GM19455 (cell line): ENCODE measurements at regions not wholly inside any gene's neighbourhood (a gene's known extent, or its start where the extent isn't known, plus 50 kb on each side); places are given as distances from the start of the nearest gene placed in this dataset.
"Not testable (repeated sequence)": the region's sequence is repeated elsewhere in the genome, so short reads cannot be mapped to it uniquely, and the experiment has no call there.

Experiments
- ATAC-seq: cut with Tn5 transposase; IDR thresholded peaks from one replicate; pipeline ENCODE4 v1.9.1; 2021; ENCODE audit not compliant: unreplicated experiment

GRCh38 chr5:12204761-12205160 lies 300.5 kb upstream of the CTNND2 start:
- ATAC-seq = no peak

GRCh38 chr5:12193536-12193935 lies 289.3 kb upstream of the CTNND2 start:
- ATAC-seq = no peak

- no peak for ATAC-seq
These were observed 278.8 kb upstream of the CTNND2 start for GRCh38 chr5:12183003-12183402.

DNA sequence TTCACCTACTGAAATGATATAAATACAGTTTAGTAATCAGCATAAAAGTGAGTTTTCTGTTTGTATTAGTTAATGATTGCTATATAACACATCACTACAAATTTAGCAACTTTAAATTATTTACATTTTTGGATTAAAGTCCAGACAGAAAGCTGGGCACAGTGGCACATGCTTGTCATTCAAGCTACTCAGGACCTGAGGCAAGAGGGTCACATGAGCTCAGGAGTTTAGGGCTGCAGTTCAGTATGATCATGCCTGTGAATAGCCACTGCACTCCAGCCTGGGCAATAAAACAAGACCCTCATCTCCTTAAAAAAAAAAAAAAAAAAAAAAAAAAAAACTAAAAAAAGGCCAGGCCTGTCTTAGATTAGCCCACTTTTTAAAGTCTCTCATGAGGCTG lies 273.6 kb upstream of the CTNND2 start:
- no peak for ATAC-seq

DNA sequence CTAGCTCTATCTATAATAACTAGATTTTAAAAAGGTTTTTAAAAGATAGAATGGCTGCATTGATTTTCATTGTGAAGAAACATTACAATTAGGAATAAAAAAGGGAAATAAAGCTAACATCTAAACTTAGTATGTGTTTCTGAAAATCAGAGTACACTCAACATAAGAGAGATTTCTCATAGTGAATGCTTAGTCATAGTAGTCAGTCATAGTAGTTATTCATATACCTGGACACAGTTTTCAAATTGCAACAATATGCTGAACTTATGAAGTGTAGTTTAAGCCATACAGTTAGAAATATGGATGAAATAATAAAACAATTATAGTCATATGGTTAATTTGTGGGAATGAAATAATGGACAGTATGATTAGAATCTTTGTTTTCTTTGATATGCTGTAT lies 273.0 kb upstream of the CTNND2 start:
- no peak for ATAC-seq

GRCh38 chr5:12175914-12176585 lies 271.8 kb upstream of the CTNND2 start:
- no peak for ATAC-seq

GRCh38 chr5:12174734-12175133 lies 270.5 kb upstream of the CTNND2 start:
- ATAC-seq = no peak

GRCh38 chr5:12169536-12169935 lies 265.3 kb upstream of the CTNND2 start:
- ATAC-seq = no peak

DNA sequence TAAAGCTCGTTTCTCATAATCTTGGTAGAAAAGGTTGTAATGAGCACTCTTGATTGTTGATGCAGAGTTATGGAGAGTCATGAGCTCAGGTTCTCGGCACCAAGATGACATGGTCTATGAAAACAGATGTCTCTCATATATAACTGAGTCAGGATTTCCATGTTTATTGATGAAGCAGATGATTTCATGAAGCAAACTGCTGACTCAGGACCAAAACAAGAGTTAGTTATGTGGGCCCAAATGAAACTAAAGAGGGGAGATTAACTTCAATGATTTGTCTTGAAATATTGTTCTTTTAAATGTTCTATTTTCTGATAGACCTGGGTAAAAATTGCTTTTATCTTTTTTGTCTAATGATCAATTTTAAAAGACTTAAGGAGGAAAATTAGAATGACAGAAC lies 258.6 kb upstream of the CTNND2 start:
- ATAC-seq = no peak

GRCh38 chr5:12147513-12147912 lies 243.3 kb upstream of the CTNND2 start:
- ATAC-seq = no peak

- ATAC-seq = no peak
These were observed 237.2 kb upstream of the CTNND2 start for GRCh38 chr5:12141496-12141895.

DNA sequence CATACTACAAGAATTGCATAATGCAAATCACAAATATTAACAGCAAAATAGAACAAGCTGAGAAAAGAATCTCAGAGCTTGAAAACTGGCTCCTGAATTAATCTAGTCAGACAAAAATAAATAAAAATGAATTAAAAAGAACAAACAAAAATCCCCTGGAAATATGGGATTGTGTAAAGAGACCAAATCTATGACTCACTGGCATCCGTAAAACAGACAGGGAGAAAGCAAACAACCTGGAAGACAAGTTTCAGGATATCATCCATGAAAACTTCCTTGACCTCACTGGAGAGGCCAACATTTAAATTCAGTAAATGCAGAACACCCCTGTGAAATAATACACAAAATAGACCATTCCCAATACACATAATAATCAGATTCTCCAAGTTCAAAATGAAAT lies 229.3 kb upstream of the CTNND2 start:
- no peak for ATAC-seq

DNA sequence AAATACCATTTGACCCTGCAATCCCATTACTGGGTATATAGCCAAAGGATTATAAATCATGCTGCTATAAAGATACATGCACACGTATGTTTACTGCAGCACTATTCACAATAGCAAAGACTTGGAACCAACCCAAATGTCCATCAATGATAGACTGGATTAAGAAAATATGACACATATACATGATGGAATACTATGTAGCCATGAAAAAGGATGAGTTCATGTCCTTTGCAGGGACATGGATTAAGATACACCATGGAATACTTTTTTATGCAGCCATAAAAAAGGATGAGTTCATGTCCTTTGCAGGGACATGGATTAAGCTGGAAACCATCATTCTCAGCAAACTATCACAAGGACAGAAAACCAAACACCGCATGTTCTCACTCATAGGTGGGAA lies 226.8 kb upstream of the CTNND2 start:
- ATAC-seq = not testable (repeated sequence)

- ATAC-seq = no peak
These were observed 221.6 kb upstream of the CTNND2 start for GRCh38 chr5:12125895-12126294.

DNA sequence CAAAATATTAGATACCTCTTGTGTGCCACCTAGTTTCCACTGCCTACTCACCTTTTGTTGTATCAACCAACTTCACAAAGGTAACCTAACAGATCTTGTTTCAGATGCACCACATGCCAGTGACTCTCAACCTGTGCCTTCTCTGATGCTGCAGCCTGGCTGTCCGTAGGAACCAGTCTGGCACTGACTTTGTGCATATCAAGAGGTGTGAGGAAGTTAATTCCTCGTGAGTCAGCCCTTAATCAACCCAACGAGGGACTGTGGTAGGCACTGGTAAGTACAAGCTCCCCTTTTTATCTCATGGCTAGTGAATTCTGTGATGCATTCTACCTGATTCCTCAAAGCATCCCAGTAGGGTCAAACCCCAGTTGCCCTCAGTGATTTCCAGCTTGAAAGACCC lies 215.4 kb upstream of the CTNND2 start:
- ATAC-seq = no peak

DNA sequence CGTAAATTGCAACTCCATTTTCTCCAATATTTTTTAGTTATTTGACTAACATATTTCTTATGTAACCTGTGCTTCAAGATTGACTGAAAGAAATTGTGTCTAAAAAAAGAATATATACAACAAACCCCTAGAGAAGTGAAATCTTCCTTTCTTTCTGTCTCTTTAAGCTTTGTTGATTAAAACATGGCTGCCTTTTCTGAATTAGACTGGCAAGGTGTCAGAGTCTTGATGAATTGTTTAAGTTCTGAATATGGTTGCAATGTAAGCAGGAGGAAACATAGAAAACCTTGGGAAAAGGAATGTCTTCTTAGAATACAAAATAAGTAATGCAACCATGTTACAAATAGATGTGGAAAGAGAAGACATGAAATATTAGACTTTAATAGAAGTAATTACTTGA lies 209.8 kb upstream of the CTNND2 start:
- ATAC-seq = no peak

DNA sequence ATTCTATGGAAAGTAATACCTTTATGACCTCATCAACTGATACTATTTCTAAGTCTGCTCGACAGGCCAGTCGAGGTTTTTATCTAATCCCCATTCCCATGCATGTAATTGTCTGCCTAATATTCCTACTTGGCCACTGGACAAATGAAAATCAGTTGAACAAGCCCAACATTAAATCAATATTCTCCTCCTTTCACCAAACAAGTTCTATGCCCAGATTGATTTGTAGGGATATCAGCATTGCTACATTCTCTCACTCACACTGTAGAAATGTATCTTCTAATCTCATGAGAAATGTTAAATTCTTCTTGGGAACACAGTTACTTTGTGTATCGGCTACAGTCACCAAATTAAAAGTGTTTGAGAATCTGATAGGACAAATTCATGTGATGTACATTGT lies 208.8 kb upstream of the CTNND2 start:
- ATAC-seq = no peak

DNA sequence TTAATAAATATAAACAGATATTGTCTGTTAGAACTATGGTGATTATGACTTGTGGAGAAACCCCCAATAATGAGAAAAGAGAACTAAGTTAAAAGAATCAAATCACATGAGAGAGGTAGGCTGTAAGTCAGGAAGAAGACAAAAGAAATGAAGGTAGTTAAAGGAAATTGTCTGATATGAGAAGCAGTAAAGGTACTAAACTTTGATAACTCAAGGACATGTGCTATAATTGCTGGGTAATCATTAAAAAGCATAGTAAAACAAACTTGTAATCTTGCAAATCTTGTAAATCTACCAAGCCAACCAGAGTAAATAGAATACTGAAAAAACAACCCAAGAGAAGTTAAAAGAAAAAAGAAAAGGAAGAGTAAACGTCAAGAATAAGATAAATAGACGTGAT lies 207.0 kb upstream of the CTNND2 start:
- ATAC-seq = no peak

DNA sequence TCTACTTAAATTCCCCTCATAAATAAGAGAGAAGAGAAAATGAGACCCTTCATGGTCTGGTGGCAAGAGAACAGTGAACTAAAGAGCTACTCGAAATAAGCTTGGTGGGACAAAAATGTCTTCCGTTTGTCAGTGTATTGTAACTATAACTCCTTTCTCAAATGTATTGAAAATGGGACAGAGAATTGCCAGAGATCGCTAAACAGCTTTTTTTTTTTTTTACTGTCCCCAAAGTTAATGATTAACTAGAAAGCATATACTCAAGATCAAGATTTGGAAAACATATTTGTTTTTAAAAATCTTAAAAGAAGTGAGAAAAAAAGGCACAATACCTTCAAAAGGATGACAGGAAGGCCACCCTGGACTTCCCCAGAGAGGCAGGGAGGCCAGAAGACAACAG lies 206.4 kb upstream of the CTNND2 start:
- no peak for ATAC-seq

GRCh38 chr5:12109075-12109688 lies 204.9 kb upstream of the CTNND2 start:
- ATAC-seq = no peak

DNA sequence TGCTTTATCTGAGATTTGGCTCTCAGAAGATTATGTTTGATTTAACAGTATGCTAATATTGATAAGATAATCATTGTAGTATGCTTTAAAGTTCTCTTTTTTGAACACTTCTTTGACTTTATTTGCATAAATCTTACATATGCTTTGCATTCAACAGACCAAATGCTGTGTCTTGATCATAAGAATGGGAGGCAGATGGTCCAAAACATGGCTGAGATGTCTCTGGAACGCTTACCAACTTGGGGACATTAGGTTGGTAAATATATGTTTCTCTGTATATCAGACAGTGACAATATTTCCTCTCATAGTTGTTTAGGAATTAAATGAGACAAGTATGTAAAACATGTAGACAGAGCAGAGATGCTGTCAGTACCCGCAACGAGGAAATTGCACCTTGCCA lies 197.9 kb upstream of the CTNND2 start:
- ATAC-seq = no peak

DNA sequence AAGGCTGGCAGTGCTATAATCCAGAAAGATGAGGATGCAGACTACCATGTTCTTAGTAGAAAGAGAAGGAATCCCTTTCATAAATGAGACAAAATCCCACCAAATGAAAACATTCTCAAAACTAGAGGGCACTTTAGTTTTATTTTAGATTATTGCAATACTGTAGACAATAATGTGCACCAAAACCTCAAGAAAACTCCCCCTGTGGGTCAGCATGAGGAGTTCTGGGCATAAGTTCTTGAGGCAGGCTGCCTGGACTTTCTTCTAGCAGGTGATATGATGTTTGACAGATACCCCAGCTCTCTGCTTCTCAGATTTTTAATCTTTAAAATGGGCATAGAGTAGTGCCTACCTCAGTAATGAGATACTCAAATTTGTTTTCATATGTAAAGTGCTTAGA lies 196.3 kb upstream of the CTNND2 start:
- ATAC-seq = no peak

DNA sequence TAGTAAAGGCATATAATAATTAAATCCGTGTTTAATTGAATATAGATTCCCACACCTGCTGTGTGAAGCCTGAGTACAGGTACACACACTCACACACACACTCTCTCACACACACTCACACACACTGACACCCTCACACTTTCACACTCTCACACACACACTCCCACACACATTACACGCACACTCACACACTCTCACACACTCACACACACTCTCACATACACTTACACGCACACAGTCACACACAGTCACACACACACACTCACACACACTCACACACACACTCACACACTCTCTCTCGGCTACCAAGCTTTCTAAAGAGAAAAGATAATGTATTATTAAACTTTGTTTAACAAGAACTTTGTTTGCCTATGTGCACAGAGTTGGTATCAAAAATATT lies 195.1 kb upstream of the CTNND2 start:
- no peak for ATAC-seq
